ENCODE measurements at regions not wholly inside any gene's neighbourhood (a gene's known extent, or its start where the extent isn't known, plus 50 kb on each side); places are given as distances from the start of the nearest gene placed in this dataset.

- no peak for DNase-seq
These were observed 523.6 kb upstream of the LUZP2 start for GRCh38 chr11:23973244-23973643.

- no peak for DNase-seq
These were observed 522.8 kb upstream of the LUZP2 start for GRCh38 chr11:23974051-23974450.

GRCh38 chr11:23974601-23975000 lies 522.3 kb upstream of the LUZP2 start:
- no peak for DNase-seq

- DNase-seq, result no peak
These were observed 520.4 kb upstream of the LUZP2 start for GRCh38 chr11:23976426-23976825.

GRCh38 chr11:23976841-23977271 lies 520.0 kb upstream of the LUZP2 start:
- no peak for DNase-seq

GRCh38 chr11:23988381-23989006 lies 508.4 kb upstream of the LUZP2 start:
- DNase-seq, result no peak

- DNase-seq, result no peak
These were observed 506.3 kb upstream of the LUZP2 start for GRCh38 chr11:23990346-23991164.

- no peak for DNase-seq
These were observed 505.7 kb upstream of the LUZP2 start for GRCh38 chr11:23991165-23991539.

- no peak for DNase-seq
These were observed 501.0 kb upstream of the LUZP2 start for GRCh38 chr11:23995891-23996290.

- DNase-seq, result no peak
These were observed 499.5 kb upstream of the LUZP2 start for GRCh38 chr11:23997356-23997755.

- no peak for DNase-seq
These were observed 491.5 kb upstream of the LUZP2 start for GRCh38 chr11:24005202-24005876.

GRCh38 chr11:24043842-24044241 lies 453.0 kb upstream of the LUZP2 start:
- no peak for DNase-seq

- DNase-seq, result no peak
These were observed 450.1 kb upstream of the LUZP2 start for GRCh38 chr11:24046731-24047130.

GRCh38 chr11:24056051-24056450 lies 440.8 kb upstream of the LUZP2 start:
- DNase-seq, result no peak

- DNase-seq, result no peak
These were observed 436.7 kb upstream of the LUZP2 start for GRCh38 chr11:24060125-24060524.

- DNase-seq, result no peak
These were observed 432.4 kb upstream of the LUZP2 start for GRCh38 chr11:24064309-24064903.

GRCh38 chr11:24068197-24068596 lies 428.7 kb upstream of the LUZP2 start:
- DNase-seq, result no peak

- DNase-seq, result no peak
These were observed 426.4 kb upstream of the LUZP2 start for GRCh38 chr11:24070435-24070834.

- no peak for DNase-seq
These were observed 418.8 kb upstream of the LUZP2 start for GRCh38 chr11:24078018-24078417.

GRCh38 chr11:24082241-24082640 lies 414.6 kb upstream of the LUZP2 start:
- DNase-seq, result no peak

GRCh38 chr11:24082860-24083259 lies 414.0 kb upstream of the LUZP2 start:
- no peak for DNase-seq

- no peak for DNase-seq
These were observed 411.9 kb upstream of the LUZP2 start for GRCh38 chr11:24084956-24085355.

GRCh38 chr11:24086921-24087320 lies 409.9 kb upstream of the LUZP2 start:
- DNase-seq, result no peak

- no peak for DNase-seq
These were observed 405.3 kb upstream of the LUZP2 start for GRCh38 chr11:24091594-24091993.
